PFSK-1 (cell line): ENCODE measurements at regions not wholly inside any gene's neighbourhood (a gene's known extent, or its start where the extent isn't known, plus 50 kb on each side); places are given as distances from the start of the nearest gene placed in this dataset.

Source experiments
- FOXP2 ChIP-seq: optimal IDR thresholded peaks from 2 replicates; pipeline ENCODE3; 2011; ENCODE audit warnings: borderline replicate concordance, control low read depth, inconsistent platforms; ENCODE audit not compliant: insufficient read depth; ENCODE audit errors: extremely low read length, extremely low read depth
- POLR2AphosphoS5 ChIP-seq: IDR thresholded peaks from 2 replicates; pipeline ENCODE4 v1.6.1; 2012; ENCODE audit warnings: low read depth, mild to moderate bottlenecking, control low read depth, low read length, moderate library complexity
- REST ChIP-seq, 2 experiments: IDR thresholded peaks; 2 replicates each; pipeline versions ENCODE4 v1.6.1 to v1.8.0; 2011 to 2012; ENCODE audit warnings: low read depth in 2 of 2, low read length in 2 of 2, control low read depth in 1 of 2, inconsistent platforms in 1 of 2, mild to moderate bottlenecking in 1 of 2, moderate library complexity in 1 of 2; ENCODE audit not compliant: insufficient read depth in 1 of 2
- SIN3A ChIP-seq: IDR thresholded peaks from 2 replicates; pipeline ENCODE4 v1.6.1; 2012; ENCODE audit warnings: mild to moderate bottlenecking, low read length, moderate library complexity, borderline replicate concordance; ENCODE audit not compliant: insufficient read depth
- TAF1 ChIP-seq: IDR thresholded peaks from 2 replicates; pipeline ENCODE4 v1.6.1; 2012; ENCODE audit warnings: low read length, control low read depth, borderline replicate concordance; ENCODE audit not compliant: insufficient read depth

GRCh38 chr7:115680921-115681320 lies 349.6 kb downstream of the TFEC start:
- no peak for TF ChIP-seq REST (IDR thresholded peaks at IDR 0.05; ENCODE audit: insufficient read depth in 1 of 2, low read depth in 2 of 2, low read length in 2 of 2)
- no peak for TF ChIP-seq FOXP2
- TF ChIP-seq TAF1, result no peak
- no peak for TF ChIP-seq POLR2AphosphoS5
- TF ChIP-seq SIN3A, result no peak

GRCh38 chr7:115679976-115680375 lies 350.6 kb downstream of the TFEC start:
- TF ChIP-seq SIN3A, result no peak
- no peak for TF ChIP-seq POLR2AphosphoS5
- TF ChIP-seq FOXP2, result no peak
- TF ChIP-seq REST (IDR thresholded peaks at IDR 0.05; ENCODE audit: insufficient read depth in 1 of 2, low read depth in 2 of 2, low read length in 2 of 2), result no peak
- TF ChIP-seq TAF1, result no peak

GRCh38 chr7:115679423-115679822 lies 351.1 kb downstream of the TFEC start:
- no peak for TF ChIP-seq FOXP2
- no peak for TF ChIP-seq TAF1
- no peak for TF ChIP-seq POLR2AphosphoS5
- TF ChIP-seq REST (IDR thresholded peaks at IDR 0.05; ENCODE audit: insufficient read depth in 1 of 2, low read depth in 2 of 2, low read length in 2 of 2), result no peak
- TF ChIP-seq SIN3A, result no peak

GRCh38 chr7:115678086-115678982 lies 352.2 kb downstream of the TFEC start:
- no peak for TF ChIP-seq FOXP2
- no peak for TF ChIP-seq POLR2AphosphoS5
- no peak for TF ChIP-seq TAF1
- TF ChIP-seq SIN3A, result no peak
- TF ChIP-seq REST (IDR thresholded peaks at IDR 0.05; ENCODE audit: insufficient read depth in 1 of 2, low read depth in 2 of 2, low read length in 2 of 2), result no peak
